ENCODE measurements at regions not wholly inside any gene's neighbourhood (a gene's known extent, or its start where the extent isn't known, plus 50 kb on each side); places are given as distances from the start of the nearest gene placed in this dataset.
"Not testable (repeated sequence)": the region's sequence is repeated elsewhere in the genome, so short reads cannot be mapped to it uniquely, and the experiment has no call there.

GRCh38 chr13:54706336-54706735, 1677.7 kb downstream of the OLFM4 start:
- DNase-seq (ENCODE audit: low spot score) = no peak

GRCh38 chr13:54709546-54709945, 1680.9 kb downstream of the OLFM4 start:
- no peak for DNase-seq (ENCODE audit: low spot score)

GRCh38 chr13:54733639-54734038, 1705.0 kb downstream of the OLFM4 start:
- peak; percentile 61 for DNase-seq (ENCODE audit: low spot score)

GRCh38 chr13:54737211-54737610, 1708.6 kb downstream of the OLFM4 start:
- not testable (repeated sequence) for DNase-seq (ENCODE audit: low spot score)

- no peak for DNase-seq (ENCODE audit: low spot score)
These were observed 1714.4 kb downstream of the OLFM4 start for GRCh38 chr13:54742984-54743383.

GRCh38 chr13:54744747-54745146, 1716.1 kb downstream of the OLFM4 start:
- DNase-seq (ENCODE audit: low spot score) = no peak

GRCh38 chr13:54750521-54750920, 1721.9 kb downstream of the OLFM4 start:
- DNase-seq (ENCODE audit: low spot score) = no peak

GRCh38 chr13:54758795-54759194, 1730.2 kb downstream of the OLFM4 start:
- DNase-seq (ENCODE audit: low spot score) = no peak

GRCh38 chr13:54768214-54768613, 1739.6 kb downstream of the OLFM4 start:
- no peak for DNase-seq (ENCODE audit: low spot score)

- no peak for DNase-seq (ENCODE audit: low spot score)
These were observed 1747.0 kb downstream of the OLFM4 start for GRCh38 chr13:54775501-54776191.

GRCh38 chr13:54787754-54788153, 1759.1 kb downstream of the OLFM4 start:
- no peak for DNase-seq (ENCODE audit: low spot score)

- DNase-seq (ENCODE audit: low spot score) = no peak
These were observed 1771.1 kb downstream of the OLFM4 start for GRCh38 chr13:54799621-54800226.

GRCh38 chr13:54802226-54802625, 1773.6 kb downstream of the OLFM4 start:
- DNase-seq (ENCODE audit: low spot score) = no peak

- DNase-seq (ENCODE audit: low spot score) = no peak
These were observed 1777.1 kb downstream of the OLFM4 start for GRCh38 chr13:54805743-54806142.

GRCh38 chr13:54821938-54822470, 1793.4 kb downstream of the OLFM4 start:
- DNase-seq (ENCODE audit: low spot score) = not testable (repeated sequence)

- DNase-seq (ENCODE audit: low spot score) = not testable (repeated sequence)
These were observed 1800.9 kb downstream of the OLFM4 start for GRCh38 chr13:54829391-54830068.

- no peak for DNase-seq (ENCODE audit: low spot score)
These were observed 1807.7 kb downstream of the OLFM4 start for GRCh38 chr13:54836273-54836672.

- no peak for DNase-seq (ENCODE audit: low spot score)
These were observed 1813.1 kb downstream of the OLFM4 start for GRCh38 chr13:54841682-54842081.

GRCh38 chr13:54845351-54845965, 1816.8 kb downstream of the OLFM4 start:
- DNase-seq (ENCODE audit: low spot score) = no peak

GRCh38 chr13:54852831-54853230, 1824.2 kb downstream of the OLFM4 start:
- DNase-seq (ENCODE audit: low spot score) = no peak

- no peak for DNase-seq (ENCODE audit: low spot score)
These were observed 1831.2 kb downstream of the OLFM4 start for GRCh38 chr13:54859827-54860226.

GRCh38 chr13:54875111-54875510, 1846.5 kb downstream of the OLFM4 start:
- no peak for DNase-seq (ENCODE audit: low spot score)

GRCh38 chr13:54879036-54879435, 1850.4 kb downstream of the OLFM4 start:
- no peak for DNase-seq (ENCODE audit: low spot score)

Measured in HuH-7 (cell line).